Peyer's patch (tissue), 4 donors: ENCODE measurements at regions not wholly inside any gene's neighbourhood (a gene's known extent, or its start where the extent isn't known, plus 50 kb on each side); places are given as distances from the start of the nearest gene placed in this dataset.

ENCODE experiments used
- POLR2A ChIP-seq, 2 donors: fragments of 450-650 bp; IDR thresholded peaks; one replicate each; pipeline ENCODE4 v1.5.1; 2017; ENCODE audit warnings: antibody characterized with exemption in 2 of 2, mild to moderate bottlenecking in 2 of 2, moderate library complexity in 2 of 2
- TF ChIP-seq, protein P1 (sequence below), 6 experiments: fragments of 450-650 bp in 4 of 6; fragments of 200-600 bp in 2 of 6; sonication (generic) in 1 of 6; IDR thresholded peaks; one replicate each; pipeline ENCODE4 v1.5.1; 2017 to 2019; ENCODE audit warnings: antibody characterized with exemption in 6 of 6, mild to moderate bottlenecking in 3 of 6, moderate library complexity in 1 of 6

DNA sequence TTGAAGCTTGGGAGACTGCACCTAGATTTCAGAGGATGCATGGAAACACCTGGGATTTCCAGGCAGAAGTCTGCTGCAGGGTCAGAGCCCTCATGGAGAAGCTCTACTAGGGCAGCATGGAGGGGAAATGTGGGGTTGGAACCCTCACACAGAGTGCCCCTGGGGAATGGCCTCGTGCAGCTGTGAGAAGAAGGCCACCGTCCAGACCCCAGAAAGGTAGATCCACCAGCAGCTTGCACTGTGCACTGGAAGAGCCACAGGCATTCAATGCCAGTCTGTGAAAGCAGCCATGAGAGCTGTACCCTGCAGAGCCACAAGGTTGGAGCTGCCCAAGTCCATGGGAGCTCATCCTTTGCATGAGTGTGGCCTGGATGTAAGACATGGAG, 285.3 kb upstream of the FAM174A start:
- TF ChIP-seq POLR2A (IDR thresholded peaks at IDR 0.05) = no peak
- TF ChIP-seq, protein P1, sequence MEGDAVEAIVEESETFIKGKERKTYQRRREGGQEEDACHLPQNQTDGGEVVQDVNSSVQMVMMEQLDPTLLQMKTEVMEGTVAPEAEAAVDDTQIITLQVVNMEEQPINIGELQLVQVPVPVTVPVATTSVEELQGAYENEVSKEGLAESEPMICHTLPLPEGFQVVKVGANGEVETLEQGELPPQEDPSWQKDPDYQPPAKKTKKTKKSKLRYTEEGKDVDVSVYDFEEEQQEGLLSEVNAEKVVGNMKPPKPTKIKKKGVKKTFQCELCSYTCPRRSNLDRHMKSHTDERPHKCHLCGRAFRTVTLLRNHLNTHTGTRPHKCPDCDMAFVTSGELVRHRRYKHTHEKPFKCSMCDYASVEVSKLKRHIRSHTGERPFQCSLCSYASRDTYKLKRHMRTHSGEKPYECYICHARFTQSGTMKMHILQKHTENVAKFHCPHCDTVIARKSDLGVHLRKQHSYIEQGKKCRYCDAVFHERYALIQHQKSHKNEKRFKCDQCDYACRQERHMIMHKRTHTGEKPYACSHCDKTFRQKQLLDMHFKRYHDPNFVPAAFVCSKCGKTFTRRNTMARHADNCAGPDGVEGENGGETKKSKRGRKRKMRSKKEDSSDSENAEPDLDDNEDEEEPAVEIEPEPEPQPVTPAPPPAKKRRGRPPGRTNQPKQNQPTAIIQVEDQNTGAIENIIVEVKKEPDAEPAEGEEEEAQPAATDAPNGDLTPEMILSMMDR (IDR thresholded peaks at IDR 0.05) = no peak
